ENCODE measurements at regions not wholly inside any gene's neighbourhood (a gene's known extent, or its start where the extent isn't known, plus 50 kb on each side); places are given as distances from the start of the nearest gene placed in this dataset.

DNA sequence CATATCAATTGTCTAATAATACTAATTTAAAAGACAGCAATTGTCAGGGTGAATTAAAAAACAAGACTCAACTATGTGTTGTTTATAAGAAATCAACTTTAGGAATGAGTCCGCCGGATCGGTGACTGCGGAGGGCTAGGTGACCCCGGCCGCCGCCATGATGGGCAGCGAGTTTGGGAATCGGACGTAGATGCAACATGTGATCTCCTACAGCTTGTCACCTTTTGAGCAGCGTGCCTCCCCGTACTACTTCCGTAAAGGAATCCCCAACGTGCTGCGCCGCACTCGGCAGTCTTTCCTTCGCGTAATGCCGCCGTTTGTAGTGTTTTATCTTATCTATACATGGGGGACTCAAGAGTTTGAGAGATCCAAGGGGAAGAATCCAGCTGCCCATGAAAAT lies 742.5 kb upstream of the PABPC4L start:
- TF ChIP-seq, protein P1, sequence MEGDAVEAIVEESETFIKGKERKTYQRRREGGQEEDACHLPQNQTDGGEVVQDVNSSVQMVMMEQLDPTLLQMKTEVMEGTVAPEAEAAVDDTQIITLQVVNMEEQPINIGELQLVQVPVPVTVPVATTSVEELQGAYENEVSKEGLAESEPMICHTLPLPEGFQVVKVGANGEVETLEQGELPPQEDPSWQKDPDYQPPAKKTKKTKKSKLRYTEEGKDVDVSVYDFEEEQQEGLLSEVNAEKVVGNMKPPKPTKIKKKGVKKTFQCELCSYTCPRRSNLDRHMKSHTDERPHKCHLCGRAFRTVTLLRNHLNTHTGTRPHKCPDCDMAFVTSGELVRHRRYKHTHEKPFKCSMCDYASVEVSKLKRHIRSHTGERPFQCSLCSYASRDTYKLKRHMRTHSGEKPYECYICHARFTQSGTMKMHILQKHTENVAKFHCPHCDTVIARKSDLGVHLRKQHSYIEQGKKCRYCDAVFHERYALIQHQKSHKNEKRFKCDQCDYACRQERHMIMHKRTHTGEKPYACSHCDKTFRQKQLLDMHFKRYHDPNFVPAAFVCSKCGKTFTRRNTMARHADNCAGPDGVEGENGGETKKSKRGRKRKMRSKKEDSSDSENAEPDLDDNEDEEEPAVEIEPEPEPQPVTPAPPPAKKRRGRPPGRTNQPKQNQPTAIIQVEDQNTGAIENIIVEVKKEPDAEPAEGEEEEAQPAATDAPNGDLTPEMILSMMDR (IDR thresholded peaks at IDR 0.05; ENCODE audit: extremely low read depth in 1 of 2, insufficient read depth in 1 of 2, low read depth in 1 of 2, low read length in 2 of 2): no peak
- TF ChIP-seq POLR2AphosphoS5 (IDR thresholded peaks at IDR 0.05; ENCODE audit: insufficient read depth, low read depth, low read length) (no peak), MYC (IDR thresholded peaks at IDR 0.05; ENCODE audit: low read depth, low read length) (no peak)
- TF ChIP-seq, protein P2, sequence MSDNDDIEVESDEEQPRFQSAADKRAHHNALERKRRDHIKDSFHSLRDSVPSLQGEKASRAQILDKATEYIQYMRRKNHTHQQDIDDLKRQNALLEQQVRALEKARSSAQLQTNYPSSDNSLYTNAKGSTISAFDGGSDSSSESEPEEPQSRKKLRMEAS (IDR thresholded peaks at IDR 0.05; ENCODE audit: insufficient read depth, insufficient read length): no peak
